A549 (cell line): ENCODE measurements at regions not wholly inside any gene's neighbourhood (a gene's known extent, or its start where the extent isn't known, plus 50 kb on each side); places are given as distances from the start of the nearest gene placed in this dataset.

Experiments used
- CBX2 ChIP-seq: fragments of 200-600 bp; sonication (generic); IDR thresholded peaks from 2 replicates; pipeline ENCODE4 v1.6.1; 2016; ENCODE audit warnings: low read depth, mild to moderate bottlenecking, borderline replicate concordance
- CEBPB ChIP-seq, 2 experiments: fragments of >200 bp in 1 of 2; sonication (Bioruptor Twin) in 1 of 2; formaldehyde crosslinking in 1 of 2; IDR thresholded peaks; 2 replicates each; pipeline ENCODE4 v1.6.1; 2012 to 2016
- HDAC2 ChIP-seq: fragments of 200-600 bp; sonication (generic); IDR thresholded peaks from 2 replicates; pipeline ENCODE4 v1.6.1; 2016
- HEYL ChIP-seq: fragments of 250-450 bp; sonication (Bioruptor Pico); IDR thresholded peaks from 2 replicates; pipeline ENCODE4 v1.8.0; 2021; ENCODE audit warnings: mild to moderate bottlenecking, moderate library complexity
- NR3C1 ChIP-seq: fragments of >200 bp; sonication (Bioruptor Twin); formaldehyde crosslinking; IDR thresholded peaks from 3 replicates; pipeline ENCODE4 v1.6.1; 2017
- PHF8 ChIP-seq: fragments of 200-600 bp; sonication (generic); IDR thresholded peaks from 2 replicates; pipeline ENCODE4 v1.6.1; 2016; ENCODE audit warnings: low read depth, mild to moderate bottlenecking, antibody characterized with exemption, moderate library complexity, borderline replicate concordance
- POLR2A ChIP-seq: IDR thresholded peaks from 2 replicates; pipeline ENCODE4 v1.6.1; 2012; ENCODE audit warnings: mild to moderate bottlenecking, low read length
- RFX5 ChIP-seq: fragments of 450-650 bp; IDR thresholded peaks from 2 replicates; pipeline ENCODE4 v1.7.1; 2014; ENCODE audit warnings: antibody characterized with exemption, mild to moderate bottlenecking, moderate library complexity
- TF ChIP-seq, protein P1 (sequence below): fragments of >200 bp; sonication (Bioruptor Twin); formaldehyde crosslinking; IDR thresholded peaks from 3 replicates; pipeline ENCODE4 v1.5.1; 2016

DNA sequence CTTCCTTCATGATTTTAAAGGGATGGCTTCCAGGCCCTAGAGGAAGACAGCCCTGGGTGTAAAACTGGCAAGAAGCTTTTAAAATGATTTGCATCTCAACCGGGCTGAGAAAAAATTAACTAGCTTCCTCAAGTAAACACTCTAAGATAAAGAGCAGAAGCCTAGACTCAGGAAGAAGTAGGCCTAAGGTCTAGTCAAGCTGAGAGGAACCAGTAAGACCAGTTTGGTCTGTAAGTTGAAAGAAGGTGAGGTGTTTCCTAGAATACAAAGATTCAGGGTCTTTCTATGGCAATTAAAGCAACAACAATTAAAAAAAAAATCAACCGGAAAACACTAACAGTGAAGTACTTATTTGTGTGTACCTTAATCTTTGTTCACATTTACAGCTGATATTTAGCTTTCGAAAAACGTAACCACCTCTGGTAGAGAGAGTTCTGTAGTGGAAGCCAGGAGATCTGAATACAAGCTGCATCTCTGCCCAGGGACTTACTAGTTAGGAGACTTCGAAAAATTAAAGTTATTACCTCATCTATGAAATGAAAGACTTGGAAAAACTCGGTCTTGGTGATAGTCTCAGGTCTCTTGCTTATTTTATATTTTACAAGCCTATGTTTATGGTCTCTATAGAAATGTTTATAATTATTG, 75.7 kb downstream of the TUSC1 start:
- no peak for TF ChIP-seq NR3C1
- TF ChIP-seq PHF8, result no peak
- TF ChIP-seq CBX2, result no peak
- no peak for TF ChIP-seq POLR2A
- TF ChIP-seq, protein P1, sequence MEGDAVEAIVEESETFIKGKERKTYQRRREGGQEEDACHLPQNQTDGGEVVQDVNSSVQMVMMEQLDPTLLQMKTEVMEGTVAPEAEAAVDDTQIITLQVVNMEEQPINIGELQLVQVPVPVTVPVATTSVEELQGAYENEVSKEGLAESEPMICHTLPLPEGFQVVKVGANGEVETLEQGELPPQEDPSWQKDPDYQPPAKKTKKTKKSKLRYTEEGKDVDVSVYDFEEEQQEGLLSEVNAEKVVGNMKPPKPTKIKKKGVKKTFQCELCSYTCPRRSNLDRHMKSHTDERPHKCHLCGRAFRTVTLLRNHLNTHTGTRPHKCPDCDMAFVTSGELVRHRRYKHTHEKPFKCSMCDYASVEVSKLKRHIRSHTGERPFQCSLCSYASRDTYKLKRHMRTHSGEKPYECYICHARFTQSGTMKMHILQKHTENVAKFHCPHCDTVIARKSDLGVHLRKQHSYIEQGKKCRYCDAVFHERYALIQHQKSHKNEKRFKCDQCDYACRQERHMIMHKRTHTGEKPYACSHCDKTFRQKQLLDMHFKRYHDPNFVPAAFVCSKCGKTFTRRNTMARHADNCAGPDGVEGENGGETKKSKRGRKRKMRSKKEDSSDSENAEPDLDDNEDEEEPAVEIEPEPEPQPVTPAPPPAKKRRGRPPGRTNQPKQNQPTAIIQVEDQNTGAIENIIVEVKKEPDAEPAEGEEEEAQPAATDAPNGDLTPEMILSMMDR, result no peak
- no peak for TF ChIP-seq HEYL (CRISPR knock-in tag)
- TF ChIP-seq RFX5, result no peak
- no peak for TF ChIP-seq CEBPB (IDR thresholded peaks at IDR 0.05)
- no peak for TF ChIP-seq HDAC2
